PC-3 (cell line): ENCODE measurements at regions not wholly inside any gene's neighbourhood (a gene's known extent, or its start where the extent isn't known, plus 50 kb on each side); places are given as distances from the start of the nearest gene placed in this dataset.
A peak's percentile ranks its signal among the peaks of the same experiment; 100 is the strongest.

Source experiments
- ATAC-seq: fragments of 200-7000 bp; cut with Tn5 transposase; 2 replicates; pipeline ENCODE4 v1.9.1; 2020; ENCODE audit warnings: mild to moderate bottlenecking, moderate library complexity
- BruUV-seq: library from RNA; stranded (reverse); fragments of 400-500 nt; replicated peaks from 2 replicates; lab custom pipeline; 2021; lab: Mats Ljungman, UMichigan
- CTCF ChIA-PET: fragments of 300-600 bp; sonication (Branson Sonifier 250); formaldehyde crosslinking; loops from one replicate; lab custom pipeline; 2022; ENCODE audit warnings: antibody characterized with exemption; lab: Charles Lee
- POLR2A ChIA-PET: fragments of 300-600 bp; sonication (Branson Sonifier 250); formaldehyde crosslinking; loops from one replicate; lab custom pipeline; 2022; ENCODE audit warnings: antibody characterized with exemption; ENCODE audit not compliant: unreplicated experiment; lab: Charles Lee
- DNase-seq: peaks from one replicate; pipeline ENCODE4 v3.0.0-alpha.2; 2015
- H2AFZ ChIP-seq: fragments of 300-600 bp; sonication (generic); 2 replicates; pipeline ENCODE4 v1.6.0; 2016; ENCODE audit warnings: antibody characterized with exemption, low read length
- H3F3A ChIP-seq: fragments of 300-600 bp; sonication (generic); one replicate; pipeline ENCODE4 v1.6.0; 2017; ENCODE audit warnings: antibody characterized with exemption, low read length, control low read depth, mild to moderate bottlenecking; ENCODE audit not compliant: unreplicated experiment
- H3K27ac ChIP-seq: fragments of 300-600 bp; sonication (generic); 2 replicates; pipeline ENCODE4 v1.5.1; 2016; ENCODE audit warnings: mild to moderate bottlenecking, low read length
- H3K27me3 ChIP-seq: fragments of 300-600 bp; sonication (generic); 2 replicates; pipeline ENCODE4 v1.6.1; 2016; ENCODE audit warnings: low read length, mixed read lengths
- H3K36me3 ChIP-seq: fragments of 300-600 bp; sonication (generic); 2 replicates; pipeline ENCODE4 v1.6.1; 2016; ENCODE audit warnings: low read depth, mixed run types, low read length, mixed read lengths
- H3K4me1 ChIP-seq: fragments of 300-600 bp; sonication (generic); 2 replicates; pipeline ENCODE4 v1.5.1; 2016; ENCODE audit warnings: low read length; ENCODE audit not compliant: insufficient read depth
- H3K4me2 ChIP-seq: fragments of 300-600 bp; sonication (generic); 2 replicates; pipeline ENCODE4 v1.6.0; 2016; ENCODE audit warnings: low read length
- H3K4me3 ChIP-seq: fragments of 300-600 bp; sonication (generic); 2 replicates; pipeline ENCODE4 v1.5.1; 2016; ENCODE audit warnings: mild to moderate bottlenecking, low read length, mixed read lengths
- H3K79me2 ChIP-seq: fragments of 300-600 bp; sonication (generic); 2 replicates; pipeline ENCODE4 v1.6.1; 2017; ENCODE audit warnings: low read length, mixed read lengths
- H3K9ac ChIP-seq: fragments of 300-600 bp; sonication (generic); 2 replicates; pipeline ENCODE4 v1.6.0; 2016; ENCODE audit warnings: mild to moderate bottlenecking, low read length
- H3K9me2 ChIP-seq: fragments of 300-600 bp; sonication (generic); replicated peaks from 2 replicates; pipeline ENCODE4 v1.6.1; 2016; ENCODE audit warnings: mixed run types, low read length, mixed read lengths
- H3K9me3 ChIP-seq: fragments of 300-600 bp; sonication (generic); 2 replicates; pipeline ENCODE4 v1.6.1; 2016; ENCODE audit warnings: low read length, mixed read lengths
- H4K20me1 ChIP-seq: fragments of 300-600 bp; sonication (generic); 2 replicates; pipeline ENCODE4 v1.6.1; 2016; ENCODE audit warnings: low read length, mixed read lengths
- CTCF ChIP-seq: fragments of 300-600 bp; sonication (generic); conservative IDR thresholded peaks from 2 replicates; pipeline ENCODE4 v1.5.1; 2017; ENCODE audit warnings: antibody characterized with exemption, low read depth, mild to moderate bottlenecking, low read length
- EZH2 ChIP-seq: fragments of 300-600 bp; sonication (generic); IDR thresholded peaks from one replicate; pipeline ENCODE4 v1.6.1; 2017; ENCODE audit warnings: antibody characterized with exemption, mild to moderate bottlenecking, low read length; ENCODE audit not compliant: unreplicated experiment
- EZH2phosphoT487 ChIP-seq: fragments of 300-600 bp; sonication (generic); IDR thresholded peaks from 2 replicates; pipeline ENCODE4 v1.6.1; 2018; ENCODE audit warnings: mild to moderate bottlenecking, antibody characterized with exemption, low read length, borderline replicate concordance
- intact Hi-C: fragments of 100-400 bp; cut with micrococcal nuclease; formaldehyde crosslinking; loops from 2 replicates; pipeline ENCODE4 v1.9.0; 2023

- ChIA-PET POLR2A (no interaction called here), CTCF (no interaction called here)
- no peaks in the 10 kb centered on the region for H3K4me1 ChIP-seq
- H3K36me3 ChIP-seq, result no peaks in the 10 kb centered on the region
- H2AFZ ChIP-seq, result no peak overlapping the region
- H3K27ac ChIP-seq, result no peak overlapping the region
- intact Hi-C loops, result no loop called here
- no peaks in the 10 kb centered on the region for H3F3A ChIP-seq
- H3K4me2 ChIP-seq, result no peak overlapping the region
- no peak for ATAC-seq
- no peak overlapping the region for H3K4me3 ChIP-seq
- no peak for DNase-seq
- no TSS peak for BruUV-seq
- no peaks in the 10 kb centered on the region for H3K9me2 ChIP-seq
- no peaks in the 10 kb centered on the region for H3K9me3 ChIP-seq
- no peaks in the 10 kb centered on the region for H4K20me1 ChIP-seq
- no peaks in the 10 kb centered on the region for H3K27me3 ChIP-seq
- no peak for TF ChIP-seq EZH2
- TF ChIP-seq CTCF, result no peak
- no peak for TF ChIP-seq EZH2phosphoT487
- H3K79me2 ChIP-seq, result no peaks in the 10 kb centered on the region
- no peak overlapping the region for H3K9ac ChIP-seq
Observed at GRCh38 chr13:63457186-63457585, 2041.5 kb upstream of the PCDH20 start.

- no peak overlapping the region for H3K27ac ChIP-seq
- H3K9me2 ChIP-seq, result no peaks in the 10 kb centered on the region
- ChIA-PET CTCF (no interaction called here), POLR2A (no interaction called here)
- no TSS peak for BruUV-seq
- H3K4me1 ChIP-seq, result no peaks in the 10 kb centered on the region
- H3K4me2 ChIP-seq, result no peak overlapping the region
- ATAC-seq, result no peak
- H3K9ac ChIP-seq, result no peak overlapping the region
- intact Hi-C loops, result no loop called here
- no peaks in the 10 kb centered on the region for H3K79me2 ChIP-seq
- no peaks in the 10 kb centered on the region for H3F3A ChIP-seq
- H3K27me3 ChIP-seq, result no peaks in the 10 kb centered on the region
- H3K9me3 ChIP-seq, result no peaks in the 10 kb centered on the region
- no peaks in the 10 kb centered on the region for H3K36me3 ChIP-seq
- H3K4me3 ChIP-seq, result no peak overlapping the region
- peak; percentile 8 for DNase-seq
- H2AFZ ChIP-seq, result no peak overlapping the region
- TF ChIP-seq CTCF (peak; percentile 24; the same call in 1 of the 2 replicates), EZH2 (no peak), EZH2phosphoT487 (no peak)
- no peaks in the 10 kb centered on the region for H4K20me1 ChIP-seq
Observed at GRCh38 chr13:63455938-63456337, 2040.3 kb upstream of the PCDH20 start.

- POLR2A ChIA-PET, result no interaction called here
- DNase-seq, result no peak
- no peaks in the 10 kb centered on the region for H3K9me3 ChIP-seq
- no peaks in the 10 kb centered on the region for H3K79me2 ChIP-seq
- no peaks in the 10 kb centered on the region for H4K20me1 ChIP-seq
- CTCF ChIA-PET, result no interaction called here
- H3K9me2 ChIP-seq, result no peaks in the 10 kb centered on the region
- no peak overlapping the region for H3K9ac ChIP-seq
- no peak overlapping the region for H3K4me3 ChIP-seq
- BruUV-seq, result no TSS peak
- no peaks in the 10 kb centered on the region for H3F3A ChIP-seq
- no peaks in the 10 kb centered on the region for H3K27me3 ChIP-seq
- TF ChIP-seq CTCF (no peak), EZH2phosphoT487 (no peak), EZH2 (no peak)
- H2AFZ ChIP-seq, result no peak overlapping the region
- no peak for ATAC-seq
- intact Hi-C loops, result no loop called here
- no peaks in the 10 kb centered on the region for H3K36me3 ChIP-seq
- H3K27ac ChIP-seq, result no peak overlapping the region
- H3K4me1 ChIP-seq, result no peaks in the 10 kb centered on the region
- no peak overlapping the region for H3K4me2 ChIP-seq
Observed at GRCh38 chr13:63449550-63449949, 2033.9 kb upstream of the PCDH20 start.
